SK-N-SH (cell line): ENCODE measurements at regions not wholly inside any gene's neighbourhood (a gene's known extent, or its start where the extent isn't known, plus 50 kb on each side); places are given as distances from the start of the nearest gene placed in this dataset.
A peak's percentile ranks its signal among the peaks of the same experiment; 100 is the strongest.

ENCODE experiments used
- CTCF ChIA-PET: fragments of 300-600, 350-600 bp; formaldehyde crosslinking; extraction: SDS; loops from one replicate; lab custom pipeline; 2021; lab: Yijun Ruan, JAX
- POLR2A ChIA-PET: fragments of 350-600 bp; sonication (Branson Sonifier 250); formaldehyde crosslinking; extraction: SDS; loops from one replicate; lab custom pipeline; 2020; ENCODE audit warnings: antibody characterized with exemption, inconsistent platforms; lab: Yijun Ruan, JAX
- DNase-seq: peaks from one replicate; pipeline ENCODE4 v3.0.0; 2012
- H2AFZ ChIP-seq: fragments of 200-600 bp; sonication (generic); 2 replicates; pipeline ENCODE4 v1.8.1; 2016; ENCODE audit warnings: antibody characterized with exemption, mild to moderate bottlenecking, low read depth
- H3F3A ChIP-seq: fragments of 200-600 bp; sonication (generic); replicated peaks from 2 replicates; pipeline ENCODE3; 2016; ENCODE audit warnings: antibody characterized with exemption, mild to moderate bottlenecking; ENCODE audit not compliant: insufficient read depth
- H3K27ac ChIP-seq, 2 experiments: fragments of 200-500 bp in 1 of 2; fragments of 200-600 bp in 1 of 2; sonication (Bioruptor generic) in 1 of 2; sonication (generic), shearing (Covaris generic) in 1 of 2; 2 replicates each; pipeline versions ENCODE4 v1.5.1 to v1.6.1; 2014 to 2016; ENCODE audit warnings: low read depth in 2 of 2, inconsistent platforms in 1 of 2, low read length in 1 of 2, mild to moderate bottlenecking in 1 of 2, mixed read lengths in 1 of 2
- H3K27me3 ChIP-seq: fragments of 200-600 bp; sonication (generic), shearing (Covaris generic); 2 replicates; pipeline ENCODE4 v1.6.1; 2016; ENCODE audit warnings: mixed run types; ENCODE audit not compliant: insufficient read depth
- H3K36me3 ChIP-seq, 2 experiments: fragments of 200-500 bp in 1 of 2; fragments of 200-600 bp in 1 of 2; sonication (Bioruptor generic) in 1 of 2; sonication (generic) in 1 of 2; replicated peaks in 1 of 2; 2 replicates each; pipeline versions ENCODE3 to v1.5.1; 2014 to 2016; ENCODE audit warnings: low read length in 1 of 2, mild to moderate bottlenecking in 1 of 2; ENCODE audit not compliant: insufficient read depth in 2 of 2, control insufficient read depth in 1 of 2
- H3K4me1 ChIP-seq, 2 experiments: fragments of 200-500 bp in 1 of 2; fragments of 200-600 bp in 1 of 2; sonication (Bioruptor generic) in 1 of 2; sonication (generic), shearing (Covaris generic) in 1 of 2; 2 replicates each; pipeline versions ENCODE4 v1.5.1 to v1.6.1; 2014 to 2016; ENCODE audit warnings: low read depth in 1 of 2, low read length in 1 of 2, mixed run types in 1 of 2; ENCODE audit not compliant: insufficient read depth in 2 of 2, control insufficient read depth in 1 of 2
- H3K4me2 ChIP-seq: fragments of 200-600 bp; sonication (generic), shearing (Covaris generic); 2 replicates; pipeline ENCODE4 v1.6.1; 2017; ENCODE audit warnings: mixed run types
- H3K4me3 ChIP-seq, 2 experiments: fragments of 200-500 bp in 1 of 2; fragments of 200-600 bp in 1 of 2; sonication (Bioruptor generic) in 1 of 2; sonication (generic), shearing (Covaris generic) in 1 of 2; 2 replicates each; pipeline versions ENCODE4 v1.5.1 to v1.8.1; 2014 to 2016; ENCODE audit warnings: low read depth in 2 of 2, inconsistent platforms in 1 of 2, low read length in 1 of 2, mild to moderate bottlenecking in 1 of 2, mixed read lengths in 1 of 2, moderate library complexity in 1 of 2
- H3K79me2 ChIP-seq: fragments of 200-600 bp; sonication (generic); 2 replicates; pipeline ENCODE4 v1.8.1; 2017; ENCODE audit warnings: mild to moderate bottlenecking; ENCODE audit not compliant: insufficient read depth
- H3K9ac ChIP-seq: fragments of 200-600 bp; sonication (generic); 2 replicates; pipeline ENCODE4 v1.6.1; 2017; ENCODE audit warnings: mixed run types
- H3K9me2 ChIP-seq: fragments of 200-600 bp; sonication (generic); 2 replicates; pipeline ENCODE4 v1.6.1; 2017; ENCODE audit warnings: mixed run types
- H3K9me3 ChIP-seq: fragments of 200-600 bp; sonication (generic); 2 replicates; pipeline ENCODE4 v1.6.1; 2017; ENCODE audit warnings: mixed run types, mild to moderate bottlenecking, moderate library complexity
- H4K20me1 ChIP-seq: fragments of 200-600 bp; sonication (generic); 2 replicates; pipeline ENCODE4 v1.6.1; 2017; ENCODE audit warnings: mild to moderate bottlenecking, mixed run types; ENCODE audit not compliant: insufficient read depth
- CHD2 ChIP-seq: fragments of 150-350 bp; IDR thresholded peaks from 2 replicates; pipeline ENCODE4 v1.6.1; 2018; ENCODE audit warnings: low read length; ENCODE audit not compliant: partially characterized antibody
- ELF1 ChIP-seq: IDR thresholded peaks from 2 replicates; pipeline ENCODE4 v1.4.0; 2012
- FOSL2 ChIP-seq: IDR thresholded peaks from 2 replicates; pipeline ENCODE4 v1.4.0; 2012; ENCODE audit warnings: low read depth, mild to moderate bottlenecking, moderate library complexity, borderline replicate concordance
- FOXM1 ChIP-seq: IDR thresholded peaks from 2 replicates; pipeline ENCODE4 v1.4.0; 2012; ENCODE audit warnings: low read depth, mild to moderate bottlenecking
- GABPA ChIP-seq: IDR thresholded peaks from 2 replicates; pipeline ENCODE4 v1.4.0; 2012; ENCODE audit warnings: low read depth, mild to moderate bottlenecking
- GATA2 ChIP-seq: sonication (generic); formaldehyde crosslinking; IDR thresholded peaks from 2 replicates; pipeline ENCODE4 v1.5.0; 2020; ENCODE audit warnings: mild to moderate bottlenecking, missing genetic modification reagents
- MAX ChIP-seq: IDR thresholded peaks from 2 replicates; pipeline ENCODE4 v1.4.0; 2012; ENCODE audit warnings: low read depth
- MEF2A ChIP-seq: IDR thresholded peaks from 2 replicates; pipeline ENCODE4 v1.4.0; 2012; ENCODE audit warnings: low read depth, borderline replicate concordance
- MXI1 ChIP-seq: IDR thresholded peaks from 2 replicates; pipeline ENCODE4 v1.6.1; 2012; ENCODE audit warnings: mild to moderate bottlenecking, low read depth, low read length, improper control_type of control experiment
- NFIC ChIP-seq: IDR thresholded peaks from 2 replicates; pipeline ENCODE4 v1.4.0; 2012; ENCODE audit warnings: borderline replicate concordance
- NRF1 ChIP-seq: IDR thresholded peaks from 2 replicates; pipeline ENCODE4 v1.6.1; 2012; ENCODE audit warnings: low read depth, mild to moderate bottlenecking, low read length
- RCOR1 ChIP-seq: fragments of 150-350 bp; IDR thresholded peaks from 2 replicates; pipeline ENCODE4 v1.6.1; 2017; ENCODE audit warnings: antibody characterized with exemption, low read length
- REST ChIP-seq: IDR thresholded peaks from 2 replicates; pipeline ENCODE4 v1.6.1; 2012; ENCODE audit warnings: mild to moderate bottlenecking, low read depth, low read length, moderate library complexity
- RXRA ChIP-seq: IDR thresholded peaks from 2 replicates; pipeline ENCODE4 v1.4.0; 2012; ENCODE audit warnings: low read depth, mild to moderate bottlenecking, borderline replicate concordance
- TAF1 ChIP-seq: IDR thresholded peaks from 2 replicates; pipeline ENCODE4 v1.6.1; 2012; ENCODE audit warnings: low read depth, mild to moderate bottlenecking, low read length, moderate library complexity, borderline replicate concordance
- TCF12 ChIP-seq: IDR thresholded peaks from 2 replicates; pipeline ENCODE4 v1.4.0; 2012
- TEAD4 ChIP-seq: IDR thresholded peaks from 2 replicates; pipeline ENCODE4 v1.4.0; 2012; ENCODE audit warnings: mild to moderate bottlenecking, borderline replicate concordance; ENCODE audit not compliant: insufficient read depth
- USF1 ChIP-seq: IDR thresholded peaks from 2 replicates; pipeline ENCODE4 v1.4.0; 2012; ENCODE audit warnings: low read depth, borderline replicate concordance
- WGBS: methylation state at CpG from one replicate; pipeline ENCODE4 v1.1.6; 2017; ENCODE audit warnings: low lambda C conversion rate; 5-methylcytosine and 5-hydroxymethylcytosine counted together

- TF ChIP-seq GABPA: no peak
- TF ChIP-seq CHD2: no peak
- TF ChIP-seq NFIC: no peak
- no peak for TF ChIP-seq NRF1
- no peak for TF ChIP-seq MXI1
These were observed 352.2 kb downstream of the TMEM121 start (continued) for GRCh38 chr14:105878554-105878953.

GRCh38 chr14:105879503-105879866 is 353.1 kb downstream of the TMEM121 start:
- Histone ChIP-seq H3K9ac (no peak overlapping the region), H3K36me3 (no peaks in the 10 kb centered on the region), H3K79me2 (no peaks in the 10 kb centered on the region), H3K4me1 (peaks cover 0 to 36% of the 10 kb centered on the region in 2 experiments; a peak in 1 of 4 replicates), H4K20me1 (no peaks in the 10 kb centered on the region), H2AFZ (no peak overlapping the region), H3K9me2 (no peaks in the 10 kb centered on the region), H3K27me3 (no peaks in the 10 kb centered on the region), H3K27ac (peak overlapping the region in 1 of 2 experiments; percentile 89; a peak in 2 of 4 replicates), H3K4me3 (no peak overlapping the region), H3K9me3 (no peaks in the 10 kb centered on the region), H3F3A (no peaks in the 10 kb centered on the region), H3K4me2 (no peak overlapping the region)
- WGBS: 41% methylated on average over 7 of the region's 7 CpGs
- CTCF ChIA-PET: interaction anchor here (0.7 to 1.0 kb wide), 3 partner anchors 20 to 52 kb away, joined by 3 to 4 read pairs (median 3); no protein-coding TSS in a partner anchor
- TF ChIP-seq ELF1 (no peak), TEAD4 (no peak), MAX (no peak), GABPA (no peak), RCOR1 (no peak), GATA2 (CRISPR knock-in tag) (no peak), USF1 (no peak), FOSL2 (no peak), FOXM1 (no peak), TAF1 (no peak), TCF12 (no peak), RXRA (no peak), MXI1 (no peak), MEF2A (no peak), NRF1 (no peak), CHD2 (no peak), REST (no peak)
- POLR2A ChIA-PET: interaction anchor here (1.1 to 2.4 kb wide), 4 partner anchors 10 to 26 kb away, joined by 5 to 11 read pairs (median 8); no protein-coding TSS in a partner anchor
- DNase-seq: no peak
